ENCODE measurements at regions not wholly inside any gene's neighbourhood (a gene's known extent, or its start where the extent isn't known, plus 50 kb on each side); places are given as distances from the start of the nearest gene placed in this dataset.

DNA sequence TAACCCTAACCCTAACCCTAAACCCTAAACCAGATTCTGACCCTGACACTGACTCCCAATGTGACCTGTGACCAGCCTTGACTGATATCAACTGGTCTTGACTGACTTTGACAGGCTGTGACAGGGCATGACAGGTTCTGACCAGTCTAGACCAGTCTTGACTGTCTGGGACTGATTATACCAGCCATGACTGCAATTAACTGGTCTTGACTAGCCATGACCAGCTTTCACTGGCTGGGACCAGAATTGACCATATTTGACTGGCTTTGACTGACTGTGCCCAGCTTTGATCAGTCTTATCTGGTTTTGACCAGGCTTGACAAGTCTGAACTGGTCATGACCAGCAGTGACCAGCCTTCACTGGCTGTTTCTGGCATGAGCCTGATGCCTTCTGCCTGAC is 95.5 kb downstream of the BMP15 start:
- Mint-ChIP-seq H3K4me3 (ENCODE audit: low read depth, unreplicated experiment) (no peak overlapping the region), H3K4me1 (ENCODE audit: low read depth, unreplicated experiment) (peaks cover 15% of the 10 kb centered on the region), H3K9me3 (ENCODE audit: low read depth, unreplicated experiment) (no peaks in the 10 kb centered on the region), H3K27ac (ENCODE audit: unreplicated experiment) (no peak overlapping the region), H3K27me3 (ENCODE audit: unreplicated experiment) (no peaks in the 10 kb centered on the region), H3K36me3 (ENCODE audit: insufficient read depth, unreplicated experiment) (no peaks in the 10 kb centered on the region)
- CTCF ChIA-PET: no interaction called here
- intact Hi-C loops (cut with micrococcal nuclease; ENCODE audit: unreplicated experiment): no loop called here
- no TSS peak for BruUV-seq (replicated peaks)
- TF ChIP-seq, protein P1, sequence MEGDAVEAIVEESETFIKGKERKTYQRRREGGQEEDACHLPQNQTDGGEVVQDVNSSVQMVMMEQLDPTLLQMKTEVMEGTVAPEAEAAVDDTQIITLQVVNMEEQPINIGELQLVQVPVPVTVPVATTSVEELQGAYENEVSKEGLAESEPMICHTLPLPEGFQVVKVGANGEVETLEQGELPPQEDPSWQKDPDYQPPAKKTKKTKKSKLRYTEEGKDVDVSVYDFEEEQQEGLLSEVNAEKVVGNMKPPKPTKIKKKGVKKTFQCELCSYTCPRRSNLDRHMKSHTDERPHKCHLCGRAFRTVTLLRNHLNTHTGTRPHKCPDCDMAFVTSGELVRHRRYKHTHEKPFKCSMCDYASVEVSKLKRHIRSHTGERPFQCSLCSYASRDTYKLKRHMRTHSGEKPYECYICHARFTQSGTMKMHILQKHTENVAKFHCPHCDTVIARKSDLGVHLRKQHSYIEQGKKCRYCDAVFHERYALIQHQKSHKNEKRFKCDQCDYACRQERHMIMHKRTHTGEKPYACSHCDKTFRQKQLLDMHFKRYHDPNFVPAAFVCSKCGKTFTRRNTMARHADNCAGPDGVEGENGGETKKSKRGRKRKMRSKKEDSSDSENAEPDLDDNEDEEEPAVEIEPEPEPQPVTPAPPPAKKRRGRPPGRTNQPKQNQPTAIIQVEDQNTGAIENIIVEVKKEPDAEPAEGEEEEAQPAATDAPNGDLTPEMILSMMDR (IDR thresholded peaks at IDR 0.05; ENCODE audit: unreplicated experiment): no peak
- no peak for DNase-seq

DNA sequence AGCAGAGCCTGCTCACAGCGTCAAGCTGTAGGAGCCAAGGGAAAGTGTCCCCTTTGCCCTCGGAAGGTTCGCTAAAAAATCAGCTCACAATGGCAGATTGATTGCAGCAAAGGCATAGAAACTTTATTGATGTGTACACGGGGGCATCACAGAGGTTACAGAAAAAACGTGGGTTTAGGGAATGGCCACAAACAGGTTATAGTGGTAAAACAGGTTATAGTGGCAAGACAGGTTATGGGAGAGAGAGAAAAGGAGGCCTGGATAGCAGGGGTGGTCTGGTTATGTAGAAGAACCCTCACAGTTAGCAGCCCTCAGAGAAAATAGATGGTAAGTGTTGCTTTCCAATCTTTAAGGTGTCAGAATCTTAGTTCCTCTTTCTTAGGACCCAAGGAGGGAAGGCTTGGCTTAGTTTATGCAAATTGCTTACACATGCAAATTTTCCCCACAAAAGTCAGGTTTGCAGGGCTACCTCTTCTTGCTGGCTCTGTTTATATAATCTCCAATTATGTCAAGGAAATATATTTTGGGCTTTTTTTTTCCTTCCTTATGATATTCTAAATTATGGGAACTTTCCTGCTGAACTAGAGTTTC is 113.7 kb downstream of the BMP15 start:
- H3K4me1 Mint-ChIP-seq (ENCODE audit: low read depth, unreplicated experiment): peaks cover 12% of the 10 kb centered on the region
- DNase-seq: peak; percentile 36
- peak overlapping the region; percentile 46 for H3K27ac Mint-ChIP-seq (ENCODE audit: unreplicated experiment)
- CTCF ChIA-PET: interaction anchor here (1.7 kb wide), 1 partner anchor 16 kb away, joined by 3 read pairs; no protein-coding TSS in a partner anchor
- H3K4me3 Mint-ChIP-seq (ENCODE audit: low read depth, unreplicated experiment): peak overlapping the region; percentile 16
- H3K9me3 Mint-ChIP-seq (ENCODE audit: low read depth, unreplicated experiment): peaks cover 5% of the 10 kb centered on the region
- peaks cover 9% of the 10 kb centered on the region for H3K36me3 Mint-ChIP-seq (ENCODE audit: insufficient read depth, unreplicated experiment)
- intact Hi-C loops (cut with micrococcal nuclease; ENCODE audit: unreplicated experiment): no loop called here
- no TSS peak for BruUV-seq (replicated peaks)
- TF ChIP-seq, protein P1 (IDR thresholded peaks at IDR 0.05; ENCODE audit: unreplicated experiment): no peak
- peaks cover 11% of the 10 kb centered on the region for H3K27me3 Mint-ChIP-seq (ENCODE audit: unreplicated experiment)

DNA sequence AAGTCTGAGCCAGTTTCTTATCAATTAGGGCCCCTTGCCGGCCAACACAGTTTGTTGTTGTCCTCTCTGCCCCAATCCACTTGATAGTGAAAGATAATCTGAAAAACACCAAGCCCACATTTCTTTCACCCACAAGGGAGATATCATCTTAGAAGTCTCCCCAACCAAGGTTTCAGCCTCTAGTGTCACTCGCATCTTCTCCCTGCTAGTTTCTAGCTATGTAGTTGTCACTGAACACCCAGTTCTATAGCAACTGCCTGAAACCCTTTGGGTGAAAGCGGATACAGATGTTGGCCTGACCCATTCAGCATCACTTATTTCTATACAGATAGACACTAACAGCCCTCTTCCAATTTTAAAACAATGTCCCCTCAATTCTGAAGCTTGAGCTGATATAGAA is 116.3 kb downstream of the BMP15 start:
- H3K9me3 Mint-ChIP-seq (ENCODE audit: low read depth, unreplicated experiment): no peaks in the 10 kb centered on the region
- no TSS peak for BruUV-seq (replicated peaks)
- H3K27me3 Mint-ChIP-seq (ENCODE audit: unreplicated experiment): no peaks in the 10 kb centered on the region
- peaks cover 12% of the 10 kb centered on the region for H3K4me1 Mint-ChIP-seq (ENCODE audit: low read depth, unreplicated experiment)
- CTCF ChIA-PET: no interaction called here
- no peak overlapping the region for H3K4me3 Mint-ChIP-seq (ENCODE audit: low read depth, unreplicated experiment)
- H3K27ac Mint-ChIP-seq (ENCODE audit: unreplicated experiment): no peak overlapping the region
- TF ChIP-seq, protein P1 (IDR thresholded peaks at IDR 0.05; ENCODE audit: unreplicated experiment): no peak
- intact Hi-C loops (cut with micrococcal nuclease; ENCODE audit: unreplicated experiment): no loop called here
- H3K36me3 Mint-ChIP-seq (ENCODE audit: insufficient read depth, unreplicated experiment): peaks cover 11% of the 10 kb centered on the region
- no peak for DNase-seq

DNA sequence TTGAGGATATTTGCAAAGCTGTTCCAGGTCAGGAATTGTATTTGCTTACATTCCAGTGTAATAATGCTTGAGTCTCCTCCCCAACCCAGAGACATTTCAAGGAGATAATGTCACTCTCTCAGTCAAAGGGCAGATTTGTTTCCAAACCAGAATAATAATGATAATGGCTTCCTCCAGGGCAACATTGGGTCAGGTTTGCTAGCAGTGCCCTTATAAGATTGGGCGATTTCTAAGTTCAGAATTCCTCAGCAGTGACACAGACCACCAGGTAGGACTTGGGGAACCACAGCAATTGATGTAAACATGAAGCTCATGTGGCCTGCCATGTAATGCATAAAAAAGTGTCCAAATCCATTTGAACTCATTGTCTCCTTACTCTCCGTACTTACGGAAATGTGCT is 125.2 kb downstream of the BMP15 start:
- peaks cover 3% of the 10 kb centered on the region for H3K9me3 Mint-ChIP-seq (ENCODE audit: low read depth, unreplicated experiment)
- TF ChIP-seq, protein P1 (IDR thresholded peaks at IDR 0.05; ENCODE audit: unreplicated experiment): no peak
- peaks cover 31% of the 10 kb centered on the region for H3K27me3 Mint-ChIP-seq (ENCODE audit: unreplicated experiment)
- intact Hi-C loops (cut with micrococcal nuclease; ENCODE audit: unreplicated experiment): no loop called here
- H3K4me3 Mint-ChIP-seq (ENCODE audit: low read depth, unreplicated experiment): no peak overlapping the region
- BruUV-seq (replicated peaks): no TSS peak
- no peak for DNase-seq
- CTCF ChIA-PET: no interaction called here
- no peaks in the 10 kb centered on the region for H3K36me3 Mint-ChIP-seq (ENCODE audit: insufficient read depth, unreplicated experiment)
- H3K27ac Mint-ChIP-seq (ENCODE audit: unreplicated experiment): no peak overlapping the region
- H3K4me1 Mint-ChIP-seq (ENCODE audit: low read depth, unreplicated experiment): no peaks in the 10 kb centered on the region

Data from Calu3 (cell line).